ENCODE measurements at regions not wholly inside any gene's neighbourhood (a gene's known extent, or its start where the extent isn't known, plus 50 kb on each side); places are given as distances from the start of the nearest gene placed in this dataset.

- Mint-ChIP-seq H3K4me1 (peaks cover 13 to 20% of the 10 kb centered on the region in 2 experiments), H3K9me3 (peaks cover 0 to 4% of the 10 kb centered on the region in 2 experiments; a peak in 3 of 5 replicates), H3K36me3 (ENCODE audit: insufficient read depth in 1 of 3, low read depth in 3 of 3) (no peaks in the 10 kb centered on the region; a peak in 1 of 7 replicates), H3K27ac (no peak overlapping the region), H3K27me3 (ENCODE audit: low read depth) (no peaks in the 10 kb centered on the region; the same call in 1 of the 2 replicates), H3K4me3 (no peak overlapping the region)
- Histone ChIP-seq H4K91ac (ENCODE audit: insufficient read length, low read depth, low read length) (no peak overlapping the region), H3K4ac (ENCODE audit: low read depth, low read length) (no peak overlapping the region), H2BK20ac (ENCODE audit: low read depth, low read length, poor library complexity, severe bottlenecking) (no peak overlapping the region), H3K9ac (ENCODE audit: extremely low read depth, insufficient read length, low read length) (no peak overlapping the region), H2BK5ac (ENCODE audit: insufficient read length, low read length) (no peak overlapping the region), H3K56ac (ENCODE audit: insufficient read length, low read depth, low read length) (no peak overlapping the region), H3K23me2 (ENCODE audit: insufficient read length, low read depth, low read length, poor library complexity, severe bottlenecking) (no peaks in the 10 kb centered on the region), H3K79me1 (ENCODE audit: insufficient read depth, low read depth, low read length, poor library complexity, severe bottlenecking) (no peaks in the 10 kb centered on the region), H3K27ac (ENCODE audit: insufficient read length, low read depth, low read length) (no peak overlapping the region), H4K20me1 (ENCODE audit: control insufficient read depth, insufficient read depth, insufficient read length) (no peaks in the 10 kb centered on the region), H3K4me2 (ENCODE audit: insufficient read depth, insufficient read length, low read length) (no peak overlapping the region), H2BK120ac (ENCODE audit: low read depth, low read length, poor library complexity, severe bottlenecking) (no peak overlapping the region), H2BK15ac (ENCODE audit: low read depth, low read length) (no peak overlapping the region), H3T11ph (ENCODE audit: low read length) (no peak overlapping the region), H2AK5ac (ENCODE audit: insufficient read length, low read length) (no peak overlapping the region), H4K5ac (ENCODE audit: insufficient read length, low read depth, low read length) (no peak overlapping the region), H2AFZ (ENCODE audit: low read length) (no peak overlapping the region), H3K14ac (ENCODE audit: insufficient read depth, low read length) (no peak overlapping the region), H3K9me3 (ENCODE audit: control insufficient read depth, low read depth, low read length) (no peaks in the 10 kb centered on the region), H3K79me2 (ENCODE audit: insufficient read depth, low read length) (no peaks in the 10 kb centered on the region), H4K8ac (replicated peaks; ENCODE audit: insufficient read length, low read depth, low read length) (no peak overlapping the region), H3K27me3 (ENCODE audit: insufficient read depth, low read length) (no peaks in the 10 kb centered on the region), H3K23ac (ENCODE audit: insufficient read length, low read depth, low read length) (no peak overlapping the region), H3K18ac (ENCODE audit: insufficient read length, low read depth, low read length) (no peak overlapping the region), H2BK12ac (ENCODE audit: insufficient read length, low read depth, low read length) (no peak overlapping the region), H3K4me1 (ENCODE audit: insufficient read depth, low read length) (no peaks in the 10 kb centered on the region)
- no peak for DNase-seq
- no peak for TF ChIP-seq CTCF (conservative IDR thresholded peaks at IDR 0.05)
Observed at GRCh38 chr19:28135825-28136224, 1077.1 kb downstream of the UQCRFS1 start.
